ENCODE measurements at regions not wholly inside any gene's neighbourhood (a gene's known extent, or its start where the extent isn't known, plus 50 kb on each side); places are given as distances from the start of the nearest gene placed in this dataset.

DNA sequence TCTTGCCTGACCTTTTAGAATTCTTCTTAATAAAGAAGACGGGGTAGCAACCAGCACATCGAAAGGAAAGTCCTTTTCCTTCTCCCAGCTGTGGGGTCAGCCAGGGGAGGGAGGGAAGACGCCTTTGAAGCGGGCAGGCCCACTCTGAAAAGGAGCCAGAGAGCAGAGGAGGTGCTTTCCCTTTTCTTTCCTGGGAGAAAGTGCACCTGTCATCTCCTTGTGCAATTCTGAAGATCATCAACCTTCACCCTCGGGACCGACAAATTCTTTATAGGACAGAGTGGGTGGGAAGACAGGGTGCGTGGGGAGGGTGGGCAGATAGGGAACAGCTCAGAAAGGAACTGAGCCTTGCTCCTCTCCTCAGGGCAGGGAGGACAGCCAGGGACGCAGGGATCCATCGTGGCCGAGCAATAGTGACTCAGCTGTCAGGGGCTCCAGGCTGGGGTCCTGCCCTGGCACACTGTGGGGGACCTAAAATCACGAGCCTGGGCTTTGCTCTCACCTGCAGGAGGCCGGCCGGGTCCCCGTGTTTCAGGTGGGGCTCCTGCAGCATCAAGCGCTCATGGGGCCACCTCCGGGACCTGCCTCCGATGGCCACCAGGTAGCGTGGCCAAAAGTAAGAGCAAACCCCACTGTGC, 141.0 kb downstream of the OLFM1 start:
- H3K27ac ChIP-seq (ENCODE audit: low read depth, low read length), result no peak overlapping the region
- H3K9me3 ChIP-seq (ENCODE audit: low read depth, low read length), result no peaks in the 10 kb centered on the region
- no peak overlapping the region for H3K4me2 ChIP-seq (ENCODE audit: insufficient read depth, low read length)
- no peaks in the 10 kb centered on the region for H3K79me2 ChIP-seq (ENCODE audit: insufficient read depth, low read length)
- TF ChIP-seq CTCF (IDR thresholded peaks at IDR 0.05; ENCODE audit: extremely low read depth, low read depth, low read length), result no peak
- H3K27me3 ChIP-seq (ENCODE audit: insufficient read depth, low read length), result no peaks in the 10 kb centered on the region
- no peaks in the 10 kb centered on the region for H4K20me1 ChIP-seq (ENCODE audit: insufficient read depth, low read length)
- H3K4me1 ChIP-seq (ENCODE audit: insufficient read depth, low read length), result no peaks in the 10 kb centered on the region
- H3K36me3 ChIP-seq (ENCODE audit: insufficient read depth, low read length), result no peaks in the 10 kb centered on the region
- peak; percentile 61 for DNase-seq (ENCODE audit: insufficient read length, low spot score, missing footprints)
- no peak overlapping the region for H3K4me3 ChIP-seq (ENCODE audit: insufficient read depth, low read length)
- H2AFZ ChIP-seq (ENCODE audit: low read length), result no peak overlapping the region

GRCh38 chr9:135228983-135229625, 141.6 kb downstream of the OLFM1 start:
- DNase-seq (ENCODE audit: insufficient read length, low spot score, missing footprints), result peak; percentile 21
- H4K20me1 ChIP-seq (ENCODE audit: insufficient read depth, low read length), result no peaks in the 10 kb centered on the region
- no peak overlapping the region for H3K4me2 ChIP-seq (ENCODE audit: insufficient read depth, low read length)
- H3K79me2 ChIP-seq (ENCODE audit: insufficient read depth, low read length), result no peaks in the 10 kb centered on the region
- H3K27ac ChIP-seq (ENCODE audit: low read depth, low read length), result no peak overlapping the region
- TF ChIP-seq CTCF (IDR thresholded peaks at IDR 0.05; ENCODE audit: extremely low read depth, low read depth, low read length), result no peak
- H2AFZ ChIP-seq (ENCODE audit: low read length), result no peak overlapping the region
- H3K4me1 ChIP-seq (ENCODE audit: insufficient read depth, low read length), result no peaks in the 10 kb centered on the region
- H3K36me3 ChIP-seq (ENCODE audit: insufficient read depth, low read length), result no peaks in the 10 kb centered on the region
- H3K9me3 ChIP-seq (ENCODE audit: low read depth, low read length), result no peaks in the 10 kb centered on the region
- H3K4me3 ChIP-seq (ENCODE audit: insufficient read depth, low read length), result no peak overlapping the region
- H3K27me3 ChIP-seq (ENCODE audit: insufficient read depth, low read length), result no peaks in the 10 kb centered on the region

GRCh38 chr9:135229701-135230385, 142.4 kb downstream of the OLFM1 start:
- no peaks in the 10 kb centered on the region for H3K4me1 ChIP-seq (ENCODE audit: insufficient read depth, low read length)
- no peaks in the 10 kb centered on the region for H3K79me2 ChIP-seq (ENCODE audit: insufficient read depth, low read length)
- H3K27me3 ChIP-seq (ENCODE audit: insufficient read depth, low read length), result no peaks in the 10 kb centered on the region
- H3K4me2 ChIP-seq (ENCODE audit: insufficient read depth, low read length), result no peak overlapping the region
- no peaks in the 10 kb centered on the region for H3K36me3 ChIP-seq (ENCODE audit: insufficient read depth, low read length)
- TF ChIP-seq CTCF (IDR thresholded peaks at IDR 0.05; ENCODE audit: extremely low read depth, low read depth, low read length), result no peak
- H3K9me3 ChIP-seq (ENCODE audit: low read depth, low read length), result no peaks in the 10 kb centered on the region
- no peaks in the 10 kb centered on the region for H4K20me1 ChIP-seq (ENCODE audit: insufficient read depth, low read length)
- H3K27ac ChIP-seq (ENCODE audit: low read depth, low read length), result no peak overlapping the region
- H2AFZ ChIP-seq (ENCODE audit: low read length), result no peak overlapping the region
- H3K4me3 ChIP-seq (ENCODE audit: insufficient read depth, low read length), result no peak overlapping the region
- DNase-seq (ENCODE audit: insufficient read length, low spot score, missing footprints), result peak; percentile 44

DNA sequence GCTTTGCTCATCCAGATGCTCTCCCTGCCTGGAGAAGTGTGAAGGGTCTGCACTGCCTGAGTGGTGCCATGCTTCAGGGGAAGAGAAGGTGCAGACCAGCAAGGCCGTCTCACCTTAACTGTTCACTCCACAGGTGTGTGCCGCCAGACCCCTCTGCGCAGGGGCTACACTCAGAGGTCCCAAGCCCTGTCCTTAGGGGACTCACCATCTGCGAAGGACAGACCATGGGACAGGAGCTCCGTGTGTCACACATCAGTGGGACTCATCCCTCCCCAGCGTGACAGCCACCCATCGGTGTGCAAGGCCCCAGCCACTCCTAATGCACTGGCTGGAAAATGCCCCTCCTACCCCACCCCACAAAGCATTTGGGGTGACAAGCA, 142.9 kb downstream of the OLFM1 start:
- TF ChIP-seq CTCF (IDR thresholded peaks at IDR 0.05; ENCODE audit: extremely low read depth, low read depth, low read length), result no peak
- DNase-seq (ENCODE audit: insufficient read length, low spot score, missing footprints), result no peak
- no peak overlapping the region for H3K4me2 ChIP-seq (ENCODE audit: insufficient read depth, low read length)
- H2AFZ ChIP-seq (ENCODE audit: low read length), result no peak overlapping the region
- no peaks in the 10 kb centered on the region for H3K79me2 ChIP-seq (ENCODE audit: insufficient read depth, low read length)
- H4K20me1 ChIP-seq (ENCODE audit: insufficient read depth, low read length), result no peaks in the 10 kb centered on the region
- H3K4me1 ChIP-seq (ENCODE audit: insufficient read depth, low read length), result no peaks in the 10 kb centered on the region
- no peak overlapping the region for H3K4me3 ChIP-seq (ENCODE audit: insufficient read depth, low read length)
- H3K9me3 ChIP-seq (ENCODE audit: low read depth, low read length), result no peaks in the 10 kb centered on the region
- H3K36me3 ChIP-seq (ENCODE audit: insufficient read depth, low read length), result no peaks in the 10 kb centered on the region
- no peaks in the 10 kb centered on the region for H3K27me3 ChIP-seq (ENCODE audit: insufficient read depth, low read length)
- H3K27ac ChIP-seq (ENCODE audit: low read depth, low read length), result no peak overlapping the region
